GM13977 (cell line): ENCODE measurements at regions not wholly inside any gene's neighbourhood (a gene's known extent, or its start where the extent isn't known, plus 50 kb on each side); places are given as distances from the start of the nearest gene placed in this dataset.
A peak's percentile ranks its signal among the peaks of the same experiment; 100 is the strongest.

Source experiments
- DNase-seq: peaks from one replicate; pipeline ENCODE4 v3.0.0; 2012; ENCODE audit warnings: low spot score
- in situ Hi-C: fragments of 300-500 bp; cut with MboI; formaldehyde crosslinking; loops from one replicate; pipeline ENCODE4 v1.12.0; 2022; ENCODE audit warnings: low sequenced_read_pairs, low pct_unique_long_range_greater_than_20kb, mixed read lengths, inconsistent platforms; ENCODE audit not compliant: unreplicated experiment
- TF ChIP-seq, protein P1 (sequence below): IDR thresholded peaks from 2 replicates; pipeline ENCODE4 v1.5.1; 2012; ENCODE audit warnings: mild to moderate bottlenecking, control low read depth; ENCODE audit not compliant: insufficient read depth; ENCODE audit errors: extremely low read depth, missing control alignments

DNA sequence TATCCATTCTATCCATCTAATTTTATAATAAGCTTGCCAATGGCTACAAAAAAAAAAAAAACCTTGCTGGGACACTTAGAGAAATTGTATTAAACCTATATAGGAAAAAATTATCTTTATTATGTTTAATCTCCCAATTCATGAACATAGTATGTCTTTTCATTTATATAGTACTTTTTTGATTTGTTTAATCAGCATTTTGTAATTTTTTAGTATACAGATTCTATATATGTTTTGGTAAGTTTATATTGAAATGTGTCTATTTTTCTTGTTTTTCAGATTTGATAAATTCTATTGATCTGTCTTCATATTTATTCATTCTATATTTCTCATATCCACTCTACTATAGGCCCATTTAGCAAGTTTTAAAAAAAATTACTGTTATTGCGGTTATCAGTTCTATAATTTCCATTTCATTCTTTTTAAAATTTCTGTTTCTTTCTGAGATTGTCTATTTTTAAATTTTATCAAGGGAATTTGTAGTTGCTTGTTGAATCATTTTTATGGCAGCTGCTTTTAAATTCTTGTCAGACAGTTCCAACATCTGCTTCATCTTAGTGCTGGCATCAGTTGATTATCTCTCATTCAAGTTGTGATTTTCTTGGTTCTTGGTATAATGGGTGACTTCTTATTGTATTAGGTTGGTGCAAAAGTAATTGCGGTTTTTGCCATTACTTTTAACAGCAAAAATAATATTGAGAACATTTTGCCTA is 170.1 kb upstream of the S1PR3 start:
- TF ChIP-seq, protein P1, sequence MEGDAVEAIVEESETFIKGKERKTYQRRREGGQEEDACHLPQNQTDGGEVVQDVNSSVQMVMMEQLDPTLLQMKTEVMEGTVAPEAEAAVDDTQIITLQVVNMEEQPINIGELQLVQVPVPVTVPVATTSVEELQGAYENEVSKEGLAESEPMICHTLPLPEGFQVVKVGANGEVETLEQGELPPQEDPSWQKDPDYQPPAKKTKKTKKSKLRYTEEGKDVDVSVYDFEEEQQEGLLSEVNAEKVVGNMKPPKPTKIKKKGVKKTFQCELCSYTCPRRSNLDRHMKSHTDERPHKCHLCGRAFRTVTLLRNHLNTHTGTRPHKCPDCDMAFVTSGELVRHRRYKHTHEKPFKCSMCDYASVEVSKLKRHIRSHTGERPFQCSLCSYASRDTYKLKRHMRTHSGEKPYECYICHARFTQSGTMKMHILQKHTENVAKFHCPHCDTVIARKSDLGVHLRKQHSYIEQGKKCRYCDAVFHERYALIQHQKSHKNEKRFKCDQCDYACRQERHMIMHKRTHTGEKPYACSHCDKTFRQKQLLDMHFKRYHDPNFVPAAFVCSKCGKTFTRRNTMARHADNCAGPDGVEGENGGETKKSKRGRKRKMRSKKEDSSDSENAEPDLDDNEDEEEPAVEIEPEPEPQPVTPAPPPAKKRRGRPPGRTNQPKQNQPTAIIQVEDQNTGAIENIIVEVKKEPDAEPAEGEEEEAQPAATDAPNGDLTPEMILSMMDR, result no peak
- no peak for DNase-seq
- in situ Hi-C loops, result no loop called here

DNA sequence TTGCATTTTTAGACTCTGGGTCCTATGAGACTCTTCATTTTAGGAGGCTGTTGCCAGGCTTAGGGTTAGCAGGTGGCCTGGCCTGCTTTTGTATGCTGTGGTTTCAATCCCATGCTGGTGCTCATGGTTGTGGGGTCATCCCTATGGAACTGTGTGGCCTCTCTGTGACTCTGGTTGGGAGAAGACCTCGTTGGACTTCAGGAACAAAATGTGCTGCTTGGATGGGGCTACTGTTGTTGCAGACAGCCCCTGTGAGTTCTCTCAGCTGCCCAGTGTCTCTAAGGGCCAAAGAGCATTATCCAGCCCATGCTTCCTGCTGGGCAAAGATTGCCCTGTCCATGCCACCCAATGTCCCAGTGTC is 169.5 kb upstream of the S1PR3 start:
- in situ Hi-C loops, result no loop called here
- TF ChIP-seq, protein P1, result no peak
- DNase-seq, result no peak

DNA sequence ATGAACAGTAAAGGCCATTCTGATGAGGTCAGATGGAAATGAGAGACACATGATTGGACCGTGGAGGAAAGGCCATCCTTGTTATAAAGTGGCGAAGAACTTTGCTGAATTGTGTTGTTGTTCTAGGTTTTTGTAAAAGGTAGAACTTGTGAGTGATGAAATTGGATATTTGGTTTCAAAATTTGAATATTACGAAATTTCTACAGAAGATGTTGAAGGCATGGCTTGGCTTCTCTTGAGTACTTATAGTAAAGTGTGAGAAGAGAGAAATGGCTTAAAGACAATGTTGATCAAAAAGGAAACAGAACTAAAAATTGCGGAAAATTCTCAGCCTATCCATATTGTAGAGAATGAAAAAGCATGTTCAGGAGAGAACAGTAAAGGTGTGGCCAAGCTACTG is 166.6 kb upstream of the S1PR3 start:
- no peak for DNase-seq
- TF ChIP-seq, protein P1, result no peak
- in situ Hi-C loops, result no loop called here

DNA sequence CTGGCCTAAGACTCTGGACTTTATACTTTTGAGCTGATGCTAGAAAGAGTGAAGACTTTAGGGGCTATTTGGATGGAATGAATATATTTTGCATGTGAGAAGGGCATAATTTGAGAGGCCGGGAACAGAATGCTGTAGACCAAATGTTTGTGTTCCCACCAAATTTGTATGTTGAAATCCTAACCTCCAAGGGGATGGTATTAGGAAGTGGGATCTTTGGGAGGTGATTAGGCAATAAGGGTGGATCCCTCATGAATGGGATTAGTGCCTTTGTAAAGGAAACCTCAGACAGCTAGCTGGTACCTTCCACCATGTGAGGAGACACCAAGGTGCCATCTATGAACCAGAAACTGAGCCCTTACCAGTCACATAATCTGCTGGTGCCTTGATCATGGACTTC is 165.1 kb upstream of the S1PR3 start:
- DNase-seq, result no peak
- in situ Hi-C loops, result no loop called here
- TF ChIP-seq, protein P1, result no peak

DNA sequence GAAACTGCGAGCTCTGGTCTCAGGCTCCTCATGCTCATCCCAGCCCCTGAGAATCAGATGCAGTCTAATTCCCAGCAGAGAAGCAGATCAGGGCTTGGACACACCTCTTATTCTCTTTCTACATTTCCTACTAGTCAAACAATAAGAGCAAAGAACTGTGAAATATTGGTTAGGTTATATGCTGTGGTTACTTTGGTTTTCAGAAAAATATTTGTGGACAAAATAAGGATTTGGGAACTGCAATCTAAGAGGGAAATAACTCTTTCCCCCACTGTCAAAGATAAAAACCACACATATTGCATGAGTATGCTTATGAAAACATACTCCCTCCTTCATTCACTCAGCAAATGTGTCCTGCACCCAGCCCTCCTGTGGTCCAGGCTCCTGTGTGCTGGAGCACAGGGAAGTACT is 164.5 kb upstream of the S1PR3 start:
- DNase-seq, result no peak
- in situ Hi-C loops, result no loop called here
- TF ChIP-seq, protein P1, result no peak

DNA sequence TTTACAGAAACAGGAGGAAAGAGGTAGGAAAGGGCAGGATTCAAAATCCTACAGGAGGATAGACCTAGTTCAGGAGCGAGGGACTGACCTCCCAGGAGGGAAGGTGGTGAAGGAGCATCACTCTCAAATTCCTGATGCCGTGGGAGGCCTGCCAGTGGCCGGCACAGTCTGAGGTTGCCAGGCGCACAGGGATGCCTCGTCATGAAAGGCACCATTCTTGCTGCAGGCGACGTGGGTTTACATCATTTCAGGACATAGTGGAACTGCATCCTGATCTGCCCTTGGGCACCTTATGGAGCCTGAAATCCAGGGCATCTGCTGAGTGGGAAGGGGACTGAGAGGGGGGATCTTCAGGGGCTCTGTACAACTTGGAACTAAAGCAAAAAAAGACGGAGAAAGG is 163.2 kb upstream of the S1PR3 start:
- in situ Hi-C loops, result no loop called here
- DNase-seq, result peak; percentile 1
- TF ChIP-seq, protein P1, result no peak
